ENCODE measurements at regions not wholly inside any gene's neighbourhood (a gene's known extent, or its start where the extent isn't known, plus 50 kb on each side); places are given as distances from the start of the nearest gene placed in this dataset.
"Not testable (repeated sequence)": the region's sequence is repeated elsewhere in the genome, so short reads cannot be mapped to it uniquely, and the experiment has no call there.

GRCh38 chr12:65672441-65672840, 151.8 kb upstream of the HMGA2 start:
- no peak overlapping the region for H3K27ac Mint-ChIP-seq
- intact Hi-C loops (cut with micrococcal nuclease): loop anchor here (5.0 kb wide), 1 partner anchor 70 kb away; no protein-coding TSS in a partner anchor

GRCh38 chr12:65673156-65673690, 151.1 kb upstream of the HMGA2 start:
- Mint-ChIP-seq H3K27ac (no peak overlapping the region), H3K36me3 (ENCODE audit: low read depth) (no peaks in the 10 kb centered on the region), H3K27me3 (ENCODE audit: insufficient read depth) (peaks cover 2% of the 10 kb centered on the region), H3K9me3 (no peaks in the 10 kb centered on the region), H3K4me1 (ENCODE audit: low read depth) (no peaks in the 10 kb centered on the region), H3K4me3 (no peak overlapping the region)
- intact Hi-C loops (cut with micrococcal nuclease): loop anchor here (5.0 kb wide), 1 partner anchor 71 kb away; no protein-coding TSS in a partner anchor
- DNase-seq (ENCODE audit: low spot score): no peak

More at GRCh38 chr12:65672441-65672840, 151.8 kb upstream of the HMGA2 start:
- Mint-ChIP-seq H3K4me1 (ENCODE audit: low read depth) (no peaks in the 10 kb centered on the region), H3K36me3 (ENCODE audit: low read depth) (no peaks in the 10 kb centered on the region), H3K4me3 (no peak overlapping the region), H3K27me3 (ENCODE audit: insufficient read depth) (peaks cover 2% of the 10 kb centered on the region), H3K9me3 (no peaks in the 10 kb centered on the region)
- no peak for DNase-seq (ENCODE audit: low spot score)

- Mint-ChIP-seq H3K4me1 (ENCODE audit: low read depth) (no peaks in the 10 kb centered on the region), H3K4me3 (no peak overlapping the region), H3K27me3 (ENCODE audit: insufficient read depth) (peaks cover 2% of the 10 kb centered on the region), H3K27ac (no peak overlapping the region), H3K9me3 (no peaks in the 10 kb centered on the region), H3K36me3 (ENCODE audit: low read depth) (no peaks in the 10 kb centered on the region)
- no peak for DNase-seq (ENCODE audit: low spot score)
- intact Hi-C loops (cut with micrococcal nuclease): loop anchor here (5.0 kb wide), 1 partner anchor 71 kb away; no protein-coding TSS in a partner anchor
Measured at GRCh38 chr12:65673732-65674131, 150.6 kb upstream of the HMGA2 start.

GRCh38 chr12:65675141-65675621, 149.1 kb upstream of the HMGA2 start:
- Mint-ChIP-seq H3K36me3 (ENCODE audit: low read depth) (no peaks in the 10 kb centered on the region), H3K9me3 (no peaks in the 10 kb centered on the region), H3K4me3 (no peak overlapping the region), H3K27ac (no peak overlapping the region), H3K4me1 (ENCODE audit: low read depth) (no peaks in the 10 kb centered on the region), H3K27me3 (ENCODE audit: insufficient read depth) (peaks cover 2% of the 10 kb centered on the region)
- intact Hi-C loops (cut with micrococcal nuclease): no loop called here
- no peak for DNase-seq (ENCODE audit: low spot score)

- H3K27me3 Mint-ChIP-seq (ENCODE audit: insufficient read depth); DNase-seq (ENCODE audit: low spot score); intact Hi-C loops (cut with micrococcal nuclease); H3K36me3 Mint-ChIP-seq (ENCODE audit: low read depth); H3K4me3 Mint-ChIP-seq; H3K27ac Mint-ChIP-seq; H3K9me3 Mint-ChIP-seq; H3K4me1 Mint-ChIP-seq (ENCODE audit: low read depth): not testable (repeated sequence)
Measured at GRCh38 chr12:65678172-65678571, 146.1 kb upstream of the HMGA2 start.

GRCh38 chr12:65681226-65681625, 143.1 kb upstream of the HMGA2 start:
- Mint-ChIP-seq H3K9me3 (no peaks in the 10 kb centered on the region), H3K36me3 (ENCODE audit: low read depth) (no peaks in the 10 kb centered on the region), H3K27me3 (ENCODE audit: insufficient read depth) (peaks cover 2% of the 10 kb centered on the region), H3K4me3 (no peak overlapping the region), H3K4me1 (ENCODE audit: low read depth) (no peaks in the 10 kb centered on the region), H3K27ac (no peak overlapping the region)
- DNase-seq (ENCODE audit: low spot score): no peak
- intact Hi-C loops (cut with micrococcal nuclease): no loop called here

- intact Hi-C loops (cut with micrococcal nuclease): no loop called here
- H3K36me3 Mint-ChIP-seq (ENCODE audit: low read depth): no peaks in the 10 kb centered on the region
- DNase-seq (ENCODE audit: low spot score): no peak
- H3K4me3 Mint-ChIP-seq: no peak overlapping the region
- H3K9me3 Mint-ChIP-seq: no peaks in the 10 kb centered on the region
- H3K27me3 Mint-ChIP-seq (ENCODE audit: insufficient read depth): no peaks in the 10 kb centered on the region
- H3K27ac Mint-ChIP-seq: no peak overlapping the region
- H3K4me1 Mint-ChIP-seq (ENCODE audit: low read depth): no peaks in the 10 kb centered on the region
Measured at GRCh38 chr12:65682112-65682511, 142.2 kb upstream of the HMGA2 start.

GRCh38 chr12:65684906-65685305, 139.4 kb upstream of the HMGA2 start:
- intact Hi-C loops (cut with micrococcal nuclease): loop anchor here (1.0 kb wide), 1 partner anchor 83 kb away; no protein-coding TSS in a partner anchor
- DNase-seq (ENCODE audit: low spot score): no peak
- H3K27me3 Mint-ChIP-seq (ENCODE audit: insufficient read depth): no peaks in the 10 kb centered on the region
- no peaks in the 10 kb centered on the region for H3K9me3 Mint-ChIP-seq
- H3K4me3 Mint-ChIP-seq: no peak overlapping the region
- H3K4me1 Mint-ChIP-seq (ENCODE audit: low read depth): no peaks in the 10 kb centered on the region
- no peak overlapping the region for H3K27ac Mint-ChIP-seq
- no peaks in the 10 kb centered on the region for H3K36me3 Mint-ChIP-seq (ENCODE audit: low read depth)

GRCh38 chr12:65685514-65685913, 138.8 kb upstream of the HMGA2 start:
- H3K9me3 Mint-ChIP-seq: no peaks in the 10 kb centered on the region
- H3K36me3 Mint-ChIP-seq (ENCODE audit: low read depth): no peaks in the 10 kb centered on the region
- no peak for DNase-seq (ENCODE audit: low spot score)
- H3K4me1 Mint-ChIP-seq (ENCODE audit: low read depth): no peaks in the 10 kb centered on the region
- no peaks in the 10 kb centered on the region for H3K27me3 Mint-ChIP-seq (ENCODE audit: insufficient read depth)
- no peak overlapping the region for H3K27ac Mint-ChIP-seq
- H3K4me3 Mint-ChIP-seq: no peak overlapping the region
- intact Hi-C loops (cut with micrococcal nuclease): loop anchor here (1.0 kb wide), 1 partner anchor 83 kb away; no protein-coding TSS in a partner anchor

GRCh38 chr12:65689508-65689907, 134.8 kb upstream of the HMGA2 start:
- Mint-ChIP-seq H3K27me3 (ENCODE audit: insufficient read depth) (peaks cover 5% of the 10 kb centered on the region), H3K4me3 (no peak overlapping the region), H3K36me3 (ENCODE audit: low read depth) (no peaks in the 10 kb centered on the region), H3K27ac (no peak overlapping the region), H3K9me3 (no peaks in the 10 kb centered on the region), H3K4me1 (ENCODE audit: low read depth) (no peaks in the 10 kb centered on the region)
- no peak for DNase-seq (ENCODE audit: low spot score)
- intact Hi-C loops (cut with micrococcal nuclease): no loop called here

GRCh38 chr12:65690477-65690876, 133.8 kb upstream of the HMGA2 start:
- H3K36me3 Mint-ChIP-seq (ENCODE audit: low read depth): no peaks in the 10 kb centered on the region
- H3K27me3 Mint-ChIP-seq (ENCODE audit: insufficient read depth): peaks cover 5% of the 10 kb centered on the region
- no peak overlapping the region for H3K4me3 Mint-ChIP-seq
- no peak overlapping the region for H3K27ac Mint-ChIP-seq
- no peaks in the 10 kb centered on the region for H3K4me1 Mint-ChIP-seq (ENCODE audit: low read depth)
- DNase-seq (ENCODE audit: low spot score): no peak
- intact Hi-C loops (cut with micrococcal nuclease): no loop called here
- H3K9me3 Mint-ChIP-seq: no peaks in the 10 kb centered on the region

- Mint-ChIP-seq H3K9me3 (no peaks in the 10 kb centered on the region), H3K27ac (no peak overlapping the region)
Measured at GRCh38 chr12:65694130-65694529, 130.2 kb upstream of the HMGA2 start.

GRCh38 chr12:65695113-65695865, 129.0 kb upstream of the HMGA2 start:
- DNase-seq (ENCODE audit: low spot score): no peak

More at GRCh38 chr12:65694130-65694529, 130.2 kb upstream of the HMGA2 start:
- Mint-ChIP-seq H3K36me3 (ENCODE audit: low read depth) (no peaks in the 10 kb centered on the region), H3K4me1 (ENCODE audit: low read depth) (no peaks in the 10 kb centered on the region), H3K4me3 (no peak overlapping the region), H3K27me3 (ENCODE audit: insufficient read depth) (peaks cover 5% of the 10 kb centered on the region)
- no peak for DNase-seq (ENCODE audit: low spot score)
- intact Hi-C loops (cut with micrococcal nuclease): no loop called here

More at GRCh38 chr12:65695113-65695865, 129.0 kb upstream of the HMGA2 start:
- peaks cover 5% of the 10 kb centered on the region for H3K27me3 Mint-ChIP-seq (ENCODE audit: insufficient read depth)
- no peaks in the 10 kb centered on the region for H3K4me1 Mint-ChIP-seq (ENCODE audit: low read depth)
- intact Hi-C loops (cut with micrococcal nuclease): no loop called here
- H3K27ac Mint-ChIP-seq: no peak overlapping the region
- no peaks in the 10 kb centered on the region for H3K36me3 Mint-ChIP-seq (ENCODE audit: low read depth)
- no peaks in the 10 kb centered on the region for H3K9me3 Mint-ChIP-seq
- H3K4me3 Mint-ChIP-seq: no peak overlapping the region
